ENCODE measurements at regions not wholly inside any gene's neighbourhood (a gene's known extent, or its start where the extent isn't known, plus 50 kb on each side); places are given as distances from the start of the nearest gene placed in this dataset.
"Not testable (repeated sequence)": the region's sequence is repeated elsewhere in the genome, so short reads cannot be mapped to it uniquely, and the experiment has no call there.

DNA sequence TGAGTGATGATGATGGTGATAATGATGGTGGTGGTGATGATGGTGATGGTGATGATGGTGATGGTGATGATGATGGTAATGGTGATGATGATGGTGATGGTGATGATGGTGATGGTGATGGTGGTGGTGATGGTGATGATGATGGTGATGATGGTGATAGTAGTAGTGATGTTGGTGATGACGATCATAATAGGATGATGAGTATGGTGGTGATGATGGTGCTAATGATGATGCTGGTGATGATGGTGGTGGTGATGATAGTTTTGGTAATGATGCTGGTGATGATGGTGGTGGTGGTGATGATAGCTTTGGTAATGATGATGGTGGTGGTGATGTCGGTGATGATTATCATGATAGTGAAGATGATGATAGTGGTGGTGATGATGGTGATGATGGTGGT, 171.5 kb upstream of the SFSWAP start:
- no peak for DNase-seq (ENCODE audit: extremely low read depth, low read depth)
- H3K4me3 ChIP-seq (replicated peaks; ENCODE audit: low read depth, low read length): no peak overlapping the region
- TF ChIP-seq CTCF (IDR thresholded peaks at IDR 0.05; ENCODE audit: low read depth, low read length, missing control alignments): no peak

- no peak for DNase-seq (ENCODE audit: extremely low read depth, low read depth)
- no peak overlapping the region for H3K4me3 ChIP-seq (replicated peaks; ENCODE audit: low read depth, low read length)
- TF ChIP-seq CTCF (IDR thresholded peaks at IDR 0.05; ENCODE audit: low read depth, low read length, missing control alignments): no peak
Observed at GRCh38 chr12:131540138-131540623, 170.7 kb upstream of the SFSWAP start.

DNA sequence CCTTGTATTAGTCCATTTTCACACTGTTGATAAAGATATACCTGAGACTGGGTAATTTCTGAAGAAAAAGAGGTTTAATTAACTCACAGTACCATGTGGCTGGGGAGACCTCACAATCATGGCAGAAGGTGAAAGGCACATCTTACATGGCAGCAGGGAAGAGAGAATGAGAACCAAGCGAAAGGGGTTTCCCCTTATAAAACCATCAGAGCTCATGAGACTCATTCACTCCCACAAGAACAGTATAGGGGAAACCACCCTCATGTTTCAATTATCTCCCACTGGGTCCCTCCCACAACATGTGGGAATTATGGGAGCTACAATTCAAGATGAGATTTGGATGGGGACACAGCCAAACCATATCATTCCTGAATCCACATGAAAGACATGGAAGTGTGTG, 169.4 kb upstream of the SFSWAP start:
- DNase-seq (ENCODE audit: extremely low read depth, low read depth); H3K4me3 ChIP-seq (replicated peaks; ENCODE audit: low read depth, low read length): not testable (repeated sequence)

DNA sequence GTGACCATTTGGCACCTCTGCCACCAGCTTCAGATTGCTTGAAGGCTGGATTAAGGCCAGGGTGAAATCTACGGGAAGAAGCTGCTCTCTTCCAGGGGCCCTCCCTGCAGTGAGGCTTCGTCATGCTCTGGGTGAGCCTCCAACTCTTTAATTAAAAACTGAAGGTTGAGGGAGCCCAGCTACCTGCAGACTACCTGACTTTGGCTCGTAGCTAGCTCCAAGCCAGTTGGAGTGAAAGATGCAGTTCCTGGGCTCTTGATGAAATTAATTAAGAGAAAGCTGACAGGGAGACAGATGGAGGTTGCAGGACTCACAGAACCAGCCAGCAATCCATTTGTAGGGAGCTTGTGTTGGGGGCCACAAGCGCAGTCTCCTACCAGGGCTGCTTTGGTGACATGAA, 168.5 kb upstream of the SFSWAP start:
- TF ChIP-seq CTCF (IDR thresholded peaks at IDR 0.05; ENCODE audit: low read depth, low read length, missing control alignments): no peak

GRCh38 chr12:131543040-131543439, 167.8 kb upstream of the SFSWAP start:
- H3K4me3 ChIP-seq (replicated peaks; ENCODE audit: low read depth, low read length): no peak overlapping the region
- no peak for DNase-seq (ENCODE audit: extremely low read depth, low read depth)
- TF ChIP-seq CTCF (IDR thresholded peaks at IDR 0.05; ENCODE audit: low read depth, low read length, missing control alignments): no peak

More for the DNA sequence above, 168.5 kb upstream of the SFSWAP start:
- no peak overlapping the region for H3K4me3 ChIP-seq (replicated peaks; ENCODE audit: low read depth, low read length)
- DNase-seq (ENCODE audit: extremely low read depth, low read depth): no peak

- TF ChIP-seq CTCF (IDR thresholded peaks at IDR 0.05; ENCODE audit: low read depth, low read length, missing control alignments): no peak
- no peak for DNase-seq (ENCODE audit: extremely low read depth, low read depth)
- no peak overlapping the region for H3K4me3 ChIP-seq (replicated peaks; ENCODE audit: low read depth, low read length)
Observed at GRCh38 chr12:131547555-131547954, 163.3 kb upstream of the SFSWAP start.

GRCh38 chr12:131550121-131550520, 160.8 kb upstream of the SFSWAP start:
- TF ChIP-seq CTCF (IDR thresholded peaks at IDR 0.05; ENCODE audit: low read depth, low read length, missing control alignments): no peak
- H3K4me3 ChIP-seq (replicated peaks; ENCODE audit: low read depth, low read length): no peak overlapping the region
- no peak for DNase-seq (ENCODE audit: extremely low read depth, low read depth)

Data from HFF-Myc (cell line).